NCI-H446 treated with DMSO at 0.1 percent for 48 hours (cell line): ENCODE measurements at regions not wholly inside any gene's neighbourhood (a gene's known extent, or its start where the extent isn't known, plus 50 kb on each side); places are given as distances from the start of the nearest gene placed in this dataset.
A peak's percentile ranks its signal among the peaks of the same experiment; 100 is the strongest.
"Not testable (repeated sequence)": the region's sequence is repeated elsewhere in the genome, so short reads cannot be mapped to it uniquely, and the experiment has no call there.

Experiments
- DNase-seq: peaks from one replicate; lab custom pipeline; 2025; lab: John Stamatoyannopoulos, UW

- DNase-seq: no peak
These were observed 97.0 kb downstream of the DRD1 start for GRCh38 chr5:175347027-175347426.

GRCh38 chr5:175344331-175345195 lies 99.4 kb downstream of the DRD1 start:
- DNase-seq: no peak

- no peak for DNase-seq
These were observed 100.7 kb downstream of the DRD1 start for GRCh38 chr5:175343308-175343707.

- DNase-seq: no peak
These were observed 103.8 kb downstream of the DRD1 start for GRCh38 chr5:175340180-175340579.

DNA sequence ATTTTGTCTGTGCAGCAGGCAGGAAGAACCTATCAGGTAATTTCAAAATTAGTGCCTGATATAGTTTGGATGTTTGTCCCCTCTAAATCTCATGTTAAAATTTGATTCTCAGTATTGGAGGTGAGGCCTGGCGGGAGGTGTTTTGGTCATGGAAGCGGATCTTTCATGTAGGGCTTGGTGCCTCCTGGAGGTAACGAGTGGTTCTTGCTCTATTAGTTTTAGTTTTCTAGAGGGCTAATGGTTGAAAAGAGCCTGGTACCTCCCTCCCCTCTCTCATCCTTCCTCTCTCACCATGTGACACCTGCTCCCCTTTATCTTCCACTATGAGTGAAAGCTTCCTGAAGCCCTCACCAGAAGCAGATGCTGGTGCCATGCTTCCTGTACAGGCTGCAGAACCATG lies 106.3 kb downstream of the DRD1 start:
- DNase-seq: no peak

GRCh38 chr5:175336781-175337180 lies 107.2 kb downstream of the DRD1 start:
- DNase-seq: no peak

GRCh38 chr5:175335691-175336090 lies 108.3 kb downstream of the DRD1 start:
- DNase-seq: no peak

DNA sequence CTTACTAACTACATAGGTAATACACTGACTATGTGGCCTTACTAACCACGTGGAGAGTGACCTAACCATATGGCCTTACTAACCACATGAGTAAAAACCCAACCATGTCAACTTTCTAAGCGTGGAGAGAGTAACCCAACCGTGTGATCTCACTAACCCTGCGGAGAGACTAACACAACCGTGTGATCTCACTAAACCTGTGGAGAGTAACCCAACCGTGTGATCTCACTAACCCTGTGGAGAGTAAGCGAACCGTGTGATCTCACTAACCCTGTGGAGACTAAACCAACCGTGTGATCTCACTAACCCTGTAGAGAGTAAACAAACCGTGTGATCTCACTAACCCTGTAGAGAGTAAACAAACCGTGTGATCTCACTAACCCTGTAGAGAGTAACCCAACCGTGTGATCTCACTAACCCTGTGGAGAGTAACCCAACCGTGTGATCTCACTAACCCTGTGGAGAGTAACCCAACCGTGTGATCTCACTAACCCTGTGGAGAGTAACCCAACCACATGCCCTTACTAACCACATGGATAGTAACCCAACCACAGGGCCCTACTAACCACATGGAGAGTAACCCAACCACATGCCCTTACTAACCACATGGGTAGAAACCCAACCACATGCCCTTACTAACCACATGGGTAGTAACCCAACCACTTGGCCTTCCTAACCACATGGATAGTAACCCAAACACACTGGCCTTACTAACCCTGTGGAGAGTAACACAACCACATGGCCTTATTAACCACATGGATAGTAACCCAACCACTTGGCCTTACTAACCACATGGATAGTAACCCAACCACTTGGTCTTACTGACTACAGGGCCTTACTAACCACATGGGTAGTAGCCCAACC lies 112.6 kb downstream of the DRD1 start:
- DNase-seq: not testable (repeated sequence)

DNA sequence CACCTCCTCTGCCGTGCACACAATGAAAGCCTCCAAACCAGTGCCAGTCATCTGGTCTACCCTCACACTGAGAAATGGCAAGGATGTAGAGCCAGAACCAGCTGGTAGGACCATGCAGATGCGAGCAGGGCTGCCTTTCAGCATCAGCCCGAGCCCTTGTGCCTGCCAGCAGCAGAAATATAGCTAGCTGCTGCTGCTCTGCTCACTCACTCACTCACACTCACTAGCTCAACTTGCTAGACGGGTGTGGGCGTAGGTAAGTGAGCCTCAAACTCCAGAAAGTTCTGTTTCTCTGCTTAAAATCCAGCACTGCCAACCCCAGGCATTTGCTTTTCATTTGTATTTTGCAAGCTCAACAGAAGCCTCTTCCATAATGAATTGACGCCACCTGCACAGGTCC lies 114.0 kb downstream of the DRD1 start:
- DNase-seq: no peak

DNA sequence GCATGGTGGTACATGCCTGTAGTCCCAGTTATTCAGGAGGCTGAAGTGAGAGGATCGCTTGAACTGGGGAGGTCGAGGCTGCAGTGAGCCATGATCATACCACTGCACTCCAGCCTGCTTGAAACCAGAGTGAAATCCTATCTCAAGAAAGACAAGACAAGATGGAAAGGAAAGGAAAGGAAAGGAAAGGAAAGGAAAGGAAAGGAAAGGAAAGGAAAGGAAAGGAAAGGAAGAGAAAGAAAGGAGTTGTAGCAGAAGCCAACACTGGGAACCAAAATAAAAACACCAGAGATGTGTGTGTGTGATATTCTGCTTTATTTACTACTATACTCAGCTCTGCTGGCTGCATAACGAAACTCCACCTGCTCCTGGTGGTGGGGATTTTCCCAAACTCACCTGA lies 115.3 kb downstream of the DRD1 start:
- no peak for DNase-seq

- DNase-seq: no peak
These were observed 115.8 kb downstream of the DRD1 start for GRCh38 chr5:175328176-175328575.

- no peak for DNase-seq
These were observed 118.3 kb downstream of the DRD1 start for GRCh38 chr5:175325681-175326080.

DNA sequence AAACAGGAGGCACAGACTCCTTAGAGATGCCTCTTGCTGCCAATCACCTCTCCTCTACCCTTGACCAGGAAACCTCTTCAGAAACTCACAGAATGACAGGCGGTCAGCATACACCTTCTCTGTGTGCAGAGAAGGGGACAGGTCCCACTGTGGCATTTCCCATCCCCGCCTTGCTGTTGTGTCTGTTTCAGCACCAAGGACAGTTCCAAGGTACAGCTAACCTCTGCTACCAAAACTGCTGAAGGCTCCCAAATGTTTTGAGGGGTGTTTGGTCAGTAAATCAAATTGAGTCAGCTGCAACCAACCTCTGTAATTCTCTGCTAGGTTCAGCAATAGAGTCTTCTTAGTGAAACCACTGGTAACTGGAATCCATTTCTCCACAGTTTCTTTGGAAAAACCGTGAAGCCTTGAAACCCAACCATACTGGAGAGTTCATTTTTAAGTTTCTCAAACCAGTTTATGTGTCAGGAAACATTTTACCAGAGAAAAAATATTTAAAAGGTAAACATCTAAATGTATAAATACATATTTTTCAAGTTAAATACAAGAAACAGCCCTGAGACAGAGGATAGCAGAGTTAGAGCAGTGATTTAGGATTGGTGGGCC lies 122.0 kb downstream of the DRD1 start:
- DNase-seq: no peak

DNA sequence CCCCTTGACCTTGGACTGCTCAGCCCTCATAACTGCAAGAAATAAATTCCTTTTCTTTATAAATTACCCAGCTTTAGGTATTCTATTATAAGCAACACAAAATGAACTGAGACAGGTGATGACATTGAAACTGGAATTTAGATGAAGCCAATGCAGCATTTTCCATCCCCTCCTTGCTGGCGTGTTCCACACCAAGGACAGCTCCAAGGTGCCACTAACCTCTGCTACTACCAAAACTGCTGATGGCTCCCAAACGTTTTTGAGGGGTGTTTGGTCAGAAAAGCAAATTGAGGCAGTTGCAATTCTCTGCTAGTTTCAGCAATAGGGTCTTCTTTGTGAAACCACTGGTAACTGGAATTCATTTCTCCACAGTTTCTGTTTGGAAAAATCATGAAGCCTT lies 124.8 kb downstream of the DRD1 start:
- DNase-seq: no peak

DNA sequence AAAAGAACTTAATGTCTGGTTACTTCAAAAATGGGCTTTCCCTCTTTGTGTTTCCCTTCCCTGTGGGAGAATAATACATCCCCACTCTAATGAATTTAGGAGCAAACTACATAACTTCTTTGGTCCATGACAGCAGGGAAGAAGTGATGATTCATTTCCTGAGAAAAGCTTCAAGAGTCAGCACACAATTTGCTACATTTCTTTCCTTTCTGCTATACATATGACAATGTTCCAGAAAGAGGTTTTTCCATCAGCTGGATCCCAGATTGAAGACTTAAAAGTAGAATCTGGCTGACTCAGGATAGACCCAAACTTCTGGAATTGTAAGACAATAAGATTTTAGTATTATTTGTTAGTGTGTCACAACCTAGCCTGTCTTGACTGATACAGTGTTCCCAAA lies 126.1 kb downstream of the DRD1 start:
- no peak for DNase-seq

DNA sequence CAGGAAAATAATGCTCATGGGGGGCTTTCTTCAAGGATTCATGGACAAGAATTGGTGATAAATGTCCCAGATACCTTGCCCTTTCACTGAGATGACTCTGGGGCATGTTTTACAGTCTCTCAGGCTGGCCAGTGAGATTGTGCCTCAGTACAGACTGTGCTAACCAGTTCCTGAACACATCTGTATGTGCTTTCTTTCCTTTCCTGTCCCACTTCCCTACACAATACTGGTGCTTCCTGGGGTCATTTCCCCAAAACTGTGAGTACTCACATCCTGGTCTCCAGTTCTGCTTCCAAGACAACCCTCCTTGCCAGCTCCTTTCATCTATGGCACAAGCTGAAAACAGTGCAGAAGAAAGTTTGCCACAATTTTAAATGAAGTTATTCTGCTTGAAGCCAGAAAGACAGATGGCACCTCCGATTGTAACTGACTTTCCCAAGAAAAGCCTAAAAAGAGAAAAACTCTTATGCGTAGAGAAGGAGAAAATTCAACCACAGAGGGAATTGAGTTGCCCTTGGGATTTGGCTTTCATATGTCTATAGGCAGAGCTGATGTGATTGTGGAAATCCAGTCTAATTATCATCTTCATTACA lies 134.7 kb downstream of the DRD1 start:
- DNase-seq: no peak

GRCh38 chr5:175308701-175309100 lies 135.3 kb downstream of the DRD1 start:
- DNase-seq: no peak

DNA sequence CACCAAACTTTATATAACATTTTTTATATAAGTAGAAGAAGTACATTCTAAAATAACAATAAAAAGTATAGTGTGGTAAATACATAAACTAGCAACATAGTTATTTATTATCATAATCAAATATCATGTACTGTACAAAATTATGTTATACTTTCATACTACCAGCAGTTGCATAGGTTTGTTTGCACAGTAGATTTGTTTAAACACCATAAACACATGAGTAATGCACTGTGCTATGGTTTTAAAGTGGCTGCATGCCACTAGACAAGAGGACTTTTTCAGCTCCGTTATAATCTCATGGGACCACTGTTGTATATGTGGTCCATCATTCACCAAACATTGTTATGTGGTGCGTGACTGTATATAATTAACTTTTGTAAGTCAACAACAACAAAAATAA lies 137.6 kb downstream of the DRD1 start:
- DNase-seq: no peak

DNA sequence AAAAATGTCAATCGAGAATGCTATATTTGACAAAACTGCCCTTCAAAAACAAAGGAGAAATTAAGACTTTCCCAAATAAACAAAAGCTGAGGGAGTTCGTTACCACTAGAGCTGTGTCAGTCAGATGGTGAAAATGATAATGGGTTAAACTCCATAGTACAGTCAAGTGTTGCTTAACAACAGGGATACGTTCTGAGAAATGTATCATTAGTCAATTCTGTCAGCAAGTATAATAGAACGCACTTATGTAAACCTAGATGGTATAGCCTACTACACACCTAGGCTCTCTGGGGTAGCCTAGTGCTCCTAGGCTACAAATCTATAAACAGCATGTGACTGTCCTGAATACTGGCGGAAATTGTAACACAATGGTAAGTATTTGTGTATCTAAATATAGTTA lies 138.7 kb downstream of the DRD1 start:
- no peak for DNase-seq

- DNase-seq: no peak
These were observed 153.6 kb downstream of the DRD1 start for GRCh38 chr5:175290379-175290778.

DNA sequence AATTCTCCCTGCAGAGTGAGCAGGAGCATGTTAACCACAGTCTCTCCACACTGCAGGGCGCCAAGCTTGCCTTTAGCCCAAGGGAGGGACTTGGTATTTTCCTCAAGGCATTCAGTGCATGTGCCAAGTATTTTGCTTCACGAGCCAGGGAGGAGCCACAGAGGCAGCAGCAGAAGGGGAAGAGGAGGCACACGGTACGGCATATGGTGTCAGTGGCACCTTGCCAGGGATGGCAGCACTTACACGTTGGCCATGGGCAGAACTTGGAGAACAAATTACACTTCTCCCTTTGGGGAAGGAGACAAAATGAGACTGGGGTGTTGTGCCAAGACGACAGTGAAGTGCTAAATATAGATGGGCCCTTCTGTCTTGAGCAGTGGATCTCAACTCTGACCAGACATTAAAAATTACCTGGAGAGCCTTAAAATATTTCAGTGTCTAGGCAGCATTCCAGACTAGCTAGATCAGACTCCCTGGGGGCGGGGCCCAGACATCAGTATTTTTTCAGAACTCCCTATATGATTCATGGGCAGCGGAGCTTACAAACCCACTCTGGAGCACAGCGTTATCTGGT lies 155.8 kb downstream of the DRD1 start:
- DNase-seq: peak; percentile 93

DNA sequence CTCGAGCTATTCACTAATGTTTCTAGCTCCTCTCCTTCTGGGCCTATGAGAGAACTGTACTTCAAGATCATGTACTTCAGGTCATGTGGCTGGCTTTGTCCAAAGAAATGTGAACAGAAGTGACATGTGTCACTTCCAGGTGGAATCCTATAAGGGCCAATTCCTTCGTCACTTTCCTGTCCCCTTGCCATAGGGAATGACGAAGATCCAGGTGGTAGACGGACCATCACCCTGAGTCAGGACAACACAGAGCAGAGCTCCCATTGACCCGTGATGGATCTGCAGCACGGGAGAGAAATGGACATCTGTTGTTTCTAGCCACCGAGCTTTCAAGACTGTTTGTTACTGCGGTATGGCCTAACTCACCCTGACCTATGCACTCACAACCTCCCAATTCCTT lies 157.0 kb downstream of the DRD1 start:
- no peak for DNase-seq
